HepG2 (cell line): ENCODE measurements at regions not wholly inside any gene's neighbourhood (a gene's known extent, or its start where the extent isn't known, plus 50 kb on each side); places are given as distances from the start of the nearest gene placed in this dataset.

Source experiments
- ATAC-seq: fragments of 200-7000 bp; cut with Tn5 transposase; 3 replicates; pipeline ENCODE4 v1.9.1; 2020; ENCODE audit warnings: mild to moderate bottlenecking, moderate library complexity
- BruUV-seq: library from RNA; stranded (reverse); fragments of 400-500 nt; replicated peaks from 2 replicates; lab custom pipeline; 2021; lab: Mats Ljungman, UMichigan
- CTCF ChIA-PET: fragments of 300-600 bp; formaldehyde crosslinking; extraction: SDS; loops from one replicate; lab custom pipeline; 2021; ENCODE audit warnings: low total read pairs, inconsistent platforms, low intra/inter-chr PET ratio; lab: Yijun Ruan, JAX
- POLR2A ChIA-PET: fragments of 350-600 bp; sonication (Branson Sonifier 250); formaldehyde crosslinking; loops from one replicate; lab custom pipeline; 2020; ENCODE audit warnings: antibody characterized with exemption, inconsistent platforms; lab: Yijun Ruan, JAX
- DNase-seq: peaks from one replicate; pipeline ENCODE4 v3.0.0-alpha.2; 2015; ENCODE audit warnings: low spot score
- FAIRE-seq: peaks from 3 replicates; lab custom pipeline; 2011; peaks lifted over from hg19 to GRCh38; lab: Jason Lieb, UNC
- H2AFZ ChIP-seq: one replicate; pipeline ENCODE4 v1.6.1; 2011; ENCODE audit warnings: low read length, inconsistent platforms
- H3K27ac ChIP-seq: fragments of 300-600 bp; 3 replicates; pipeline ENCODE4 v1.8.0; 2011; ENCODE audit warnings: mixed run types, mild to moderate bottlenecking, mixed read lengths, low read length, inconsistent platforms; ENCODE audit not compliant: insufficient read depth; ENCODE audit errors: extremely low read length
- H3K27me3 ChIP-seq, 2 experiments: fragments of 200-600 bp in 1 of 2; 2 replicates in 1 of 2; 3 replicates in 1 of 2; pipeline versions ENCODE4 v1.6.0 to v1.8.0; 2011; ENCODE audit warnings: low read length in 2 of 2, mild to moderate bottlenecking in 2 of 2, moderate library complexity in 2 of 2, inconsistent platforms in 1 of 2; ENCODE audit not compliant: insufficient read depth in 2 of 2, control insufficient read depth in 1 of 2
- H3K36me3 ChIP-seq, 2 experiments: fragments of 200-600 bp in 1 of 2; replicated peaks in 1 of 2; 2 replicates in 1 of 2; 3 replicates in 1 of 2; pipeline versions ENCODE4 v1.5.1 to v1.8.0; 2011; ENCODE audit warnings: low read length in 2 of 2, inconsistent platforms in 1 of 2; ENCODE audit not compliant: insufficient read depth in 2 of 2, control insufficient read depth in 1 of 2
- H3K4me1 ChIP-seq: 2 replicates; pipeline ENCODE4 v1.5.1; 2012; ENCODE audit warnings: low read length, inconsistent platforms; ENCODE audit not compliant: insufficient read depth
- H3K4me2 ChIP-seq: 2 replicates; pipeline ENCODE4 v1.6.0; 2011; ENCODE audit warnings: low read depth, low read length, inconsistent platforms
- H3K4me3 ChIP-seq, 3 experiments: fragments of 200-600 bp in 1 of 3; sonication (generic), shearing (Covaris generic) in 1 of 3; replicated peaks in 1 of 3; 2 replicates each; pipeline ENCODE4 v1.5.1; 2011 to 2016; ENCODE audit warnings: low read length in 3 of 3, inconsistent platforms in 2 of 3, low read depth in 2 of 3, mild to moderate bottlenecking in 2 of 3, control low read depth in 1 of 3, mixed read lengths in 1 of 3; ENCODE audit not compliant: insufficient read depth in 1 of 3
- H3K79me2 ChIP-seq: one replicate; pipeline ENCODE4 v1.6.1; 2011; ENCODE audit warnings: low read length, inconsistent platforms; ENCODE audit not compliant: insufficient read depth
- H3K9ac ChIP-seq: 2 replicates; pipeline ENCODE4 v1.6.0; 2011; ENCODE audit warnings: mild to moderate bottlenecking, low read depth, low read length, inconsistent platforms; ENCODE audit not compliant: insufficient read depth
- H3K9me3 ChIP-seq: 2 replicates; pipeline ENCODE4 v1.5.1; 2012; ENCODE audit warnings: mild to moderate bottlenecking, low read length
- H4K20me1 ChIP-seq: 2 replicates; pipeline ENCODE4 v1.6.0; 2011; ENCODE audit warnings: inconsistent platforms, mild to moderate bottlenecking, low read length, moderate library complexity; ENCODE audit not compliant: insufficient read depth
- ATF7 ChIP-seq, 2 experiments: fragments of 450-650 bp in 1 of 2; sonication (generic) in 1 of 2; formaldehyde crosslinking in 1 of 2; IDR thresholded peaks; 2 replicates each; pipeline versions ENCODE4 v1.4.0 to v1.6.1; 2016 to 2020; ENCODE audit warnings: antibody characterized with exemption in 1 of 2, mild to moderate bottlenecking in 1 of 2, missing genetic modification reagents in 1 of 2
- CEBPB ChIP-seq: IDR thresholded peaks from 2 replicates; pipeline ENCODE4 v1.6.1; 2011; ENCODE audit warnings: low read depth, low read length, improper control_type of control experiment, borderline replicate concordance
- CTCF ChIP-seq: sonication (generic); formaldehyde crosslinking; IDR thresholded peaks from 2 replicates; pipeline ENCODE4 v1.5.0; 2020; ENCODE audit warnings: mild to moderate bottlenecking, missing genetic modification reagents, moderate library complexity
- RORA ChIP-seq: sonication (generic); formaldehyde crosslinking; IDR thresholded peaks from 2 replicates; pipeline ENCODE4 v1.5.0; 2020; ENCODE audit warnings: mild to moderate bottlenecking, missing genetic modification reagents, moderate library complexity
- ZKSCAN5 ChIP-seq: sonication (generic); formaldehyde crosslinking; IDR thresholded peaks from 2 replicates; pipeline ENCODE4 v1.5.1; 2020; ENCODE audit warnings: mild to moderate bottlenecking, missing genetic modification reagents
- ZNF296 ChIP-seq: sonication (generic); formaldehyde crosslinking; conservative IDR thresholded peaks from 2 replicates; pipeline ENCODE4 v1.5.0; 2020; ENCODE audit warnings: mild to moderate bottlenecking, missing genetic modification reagents
- ZNF530 ChIP-seq: sonication (generic); formaldehyde crosslinking; IDR thresholded peaks from 2 replicates; pipeline ENCODE4 v1.5.0; 2020; ENCODE audit warnings: low read depth, mild to moderate bottlenecking, missing genetic modification reagents
- WGBS: methylation state at CpG from one replicate; pipeline ENCODE4 v1.1.6; 2017; ENCODE audit warnings: low lambda C conversion rate; 5-methylcytosine and 5-hydroxymethylcytosine counted together
- in situ Hi-C: cut with HindIII; loops from 2 replicates; pipeline ENCODE4 v1.10.0; 2017; ENCODE audit warnings: low pct_unique_long_range_greater_than_20kb; ENCODE audit not compliant: extremely low pct_ligation_motif_present
- intact Hi-C: fragments of 100-400 bp; cut with micrococcal nuclease; formaldehyde crosslinking; loops from one replicate; pipeline ENCODE4 v1.10.0; 2022; ENCODE audit not compliant: unreplicated experiment

- no peaks in the 10 kb centered on the region for H3K27me3 ChIP-seq
- no peak overlapping the region for H3K4me3 ChIP-seq
- BruUV-seq, result no TSS peak
- 35% methylated on average over 3 of the region's 3 CpGs for WGBS
- H2AFZ ChIP-seq, result no peak overlapping the region
- TF ChIP-seq ZNF530 (CRISPR knock-in tag), result no peak
- TF ChIP-seq ATF7 (IDR thresholded peaks at IDR 0.05), result no peak
- TF ChIP-seq ATF7 (CRISPR knock-in tag; IDR thresholded peaks at IDR 0.05), result no peak
- peak; percentile 35 for TF ChIP-seq CTCF
- TF ChIP-seq ZKSCAN5 (CRISPR knock-in tag), result no peak
- CTCF ChIA-PET, result no interaction called here
- no peaks in the 10 kb centered on the region for H4K20me1 ChIP-seq
- peak; percentile 9 for DNase-seq
- no peaks in the 10 kb centered on the region for H3K4me1 ChIP-seq
- H3K9ac ChIP-seq, result no peak overlapping the region
- no peaks in the 10 kb centered on the region for H3K36me3 ChIP-seq
- peaks cover 9% of the 10 kb centered on the region; the same call in 1 of the 2 replicates for H3K9me3 ChIP-seq
- no peak overlapping the region for H3K27ac ChIP-seq
- intact Hi-C loops (no loop called here), in situ Hi-C loops (no loop called here)
- no peak overlapping the region for H3K4me2 ChIP-seq
- H3K79me2 ChIP-seq, result no peaks in the 10 kb centered on the region
- POLR2A ChIA-PET, result no interaction called here
- FAIRE-seq, result no peak
- peak; percentile 67 for ATAC-seq
Measured at GRCh38 chr6:130749402-130749801, 77.8 kb upstream of the SMLR1 start.

DNA sequence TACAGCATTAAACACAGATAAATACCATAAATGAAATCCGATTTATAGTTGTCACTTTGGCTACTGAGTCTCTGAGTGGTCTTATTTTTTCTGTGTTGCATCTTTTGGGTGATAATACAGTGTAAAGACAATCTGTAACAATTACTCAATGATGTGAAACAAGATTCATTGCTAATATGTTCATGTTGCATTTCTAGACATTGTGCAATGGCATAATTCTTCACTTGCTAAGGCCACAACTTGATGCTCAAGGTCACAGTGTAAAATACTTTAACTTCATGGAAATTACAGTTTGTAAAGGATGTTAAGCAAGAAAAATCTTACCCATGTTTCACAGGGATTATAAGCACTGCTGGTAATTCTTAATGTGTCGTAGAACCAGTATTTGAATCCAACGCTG lies 74.9 kb upstream of the SMLR1 start:
- CTCF ChIA-PET, result no interaction called here
- no peak for FAIRE-seq
- Histone ChIP-seq H3K79me2 (no peaks in the 10 kb centered on the region), H3K4me3 (no peak overlapping the region), H3K27me3 (no peaks in the 10 kb centered on the region), H2AFZ (no peak overlapping the region), H3K9me3 (peaks cover 9% of the 10 kb centered on the region; the same call in 1 of the 2 replicates), H3K36me3 (no peaks in the 10 kb centered on the region), H4K20me1 (no peaks in the 10 kb centered on the region), H3K4me1 (no peaks in the 10 kb centered on the region), H3K9ac (no peak overlapping the region)
- no TSS peak for BruUV-seq
- 64% methylated on average over 3 of the region's 3 CpGs for WGBS
- no peak for DNase-seq
- no peak for ATAC-seq
- TF ChIP-seq RORA (CRISPR knock-in tag), result no peak
- TF ChIP-seq CEBPB, result peak; percentile 67
- TF ChIP-seq ZNF296 (CRISPR knock-in tag), result no peak
- TF ChIP-seq, all 625 proteins: peak for 1
- POLR2A ChIA-PET, result no interaction called here
- in situ Hi-C loops, result loop anchor here (10.0 kb wide), 1 partner anchor 427 kb away; no protein-coding TSS in a partner anchor
- Histone ChIP-seq H3K27ac (no peak overlapping the region), H3K4me2 (no peak overlapping the region)
- intact Hi-C loops, result no loop called here
